SKM-1 (cell line): ENCODE measurements at regions not wholly inside any gene's neighbourhood (a gene's known extent, or its start where the extent isn't known, plus 50 kb on each side); places are given as distances from the start of the nearest gene placed in this dataset.

Source experiments
- DNase-seq: peaks from one replicate; lab custom pipeline; 2025; ENCODE audit not compliant: unreplicated experiment; lab: John Stamatoyannopoulos, UW

GRCh38 chr9:113781381-113781780, 94.7 kb upstream of the ZNF618 start:
- DNase-seq: no peak

DNA sequence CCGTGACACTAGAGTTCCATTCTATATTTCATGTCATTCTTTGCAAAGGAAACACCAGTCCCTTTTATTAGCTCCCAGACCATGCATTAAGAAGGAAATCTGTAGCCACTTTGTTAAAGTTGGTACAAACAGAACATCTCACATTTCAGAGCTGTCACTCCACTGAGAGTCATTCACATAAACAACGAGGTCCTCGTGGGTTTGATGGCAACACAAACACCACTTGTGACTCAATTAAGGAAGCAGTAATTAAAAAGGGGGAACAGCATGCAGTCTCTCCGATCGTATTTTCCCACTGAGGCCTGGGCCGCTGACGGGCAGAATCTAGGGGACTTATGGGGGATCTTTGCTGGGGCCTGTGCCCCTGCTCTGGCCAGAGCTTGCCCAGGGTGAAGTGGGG, 94.2 kb upstream of the ZNF618 start:
- DNase-seq: no peak

DNA sequence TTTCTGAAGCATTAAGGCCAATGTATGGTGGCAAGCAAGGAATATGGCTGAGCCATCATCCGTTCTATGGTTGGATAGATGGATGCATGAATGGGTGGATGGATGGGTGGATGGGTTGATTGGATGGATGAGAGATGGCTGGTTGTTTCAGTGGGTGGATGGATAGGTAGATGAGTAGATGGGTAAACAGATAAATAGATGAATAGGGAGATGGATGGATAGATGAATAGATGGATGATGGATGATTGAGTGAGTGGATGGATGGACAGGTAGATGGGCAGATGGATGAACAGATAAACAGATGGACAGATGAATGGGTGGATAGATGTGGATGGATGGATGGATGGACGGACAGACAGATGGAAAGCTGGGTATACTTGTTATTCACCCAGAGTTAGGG, 92.6 kb upstream of the ZNF618 start:
- no peak for DNase-seq

GRCh38 chr9:113785334-113785733, 90.8 kb upstream of the ZNF618 start:
- DNase-seq: no peak

DNA sequence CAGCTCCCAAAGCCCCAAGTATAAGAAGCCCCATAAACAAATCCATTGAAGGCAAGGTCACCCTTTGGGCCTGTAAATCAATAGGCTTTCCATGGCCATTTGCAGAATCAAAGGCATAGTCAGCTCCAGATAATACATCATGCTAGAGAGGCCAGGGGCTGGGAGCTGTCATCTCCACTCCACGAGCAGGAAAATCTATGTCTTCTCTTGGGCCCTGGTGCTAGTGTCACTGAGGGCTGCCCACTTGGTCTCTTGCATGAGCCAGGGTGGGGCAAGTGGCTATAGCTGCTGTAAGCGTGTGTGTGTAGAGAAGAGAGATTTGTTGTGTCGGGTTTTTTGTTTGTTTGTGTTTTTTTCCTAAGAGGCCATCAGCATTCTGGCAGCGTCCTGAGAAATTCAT, 90.0 kb upstream of the ZNF618 start:
- DNase-seq: no peak

DNA sequence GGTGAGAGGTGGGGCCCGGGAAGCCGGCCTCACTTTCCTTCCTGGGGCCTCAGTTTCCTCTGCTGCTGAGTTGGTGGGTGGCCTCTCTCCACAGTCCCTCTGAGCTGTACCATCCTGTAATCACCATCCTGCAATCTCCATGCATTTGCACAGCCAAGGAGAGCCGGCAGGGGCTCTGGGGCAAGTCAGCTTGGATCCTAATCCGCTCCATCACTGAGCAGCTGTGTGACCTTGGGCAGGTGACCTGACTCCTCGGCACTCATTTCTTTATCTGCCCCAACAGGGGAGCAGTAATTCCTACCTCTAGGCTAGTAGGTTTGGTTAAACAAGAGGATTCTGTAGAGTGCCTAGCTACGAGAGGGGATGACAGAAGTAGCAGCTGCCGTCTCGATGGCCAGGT, 88.2 kb upstream of the ZNF618 start:
- no peak for DNase-seq

- no peak for DNase-seq
These were observed 87.3 kb upstream of the ZNF618 start for GRCh38 chr9:113788616-113789330.

- no peak for DNase-seq
These were observed 86.0 kb upstream of the ZNF618 start for GRCh38 chr9:113790093-113790492.

DNA sequence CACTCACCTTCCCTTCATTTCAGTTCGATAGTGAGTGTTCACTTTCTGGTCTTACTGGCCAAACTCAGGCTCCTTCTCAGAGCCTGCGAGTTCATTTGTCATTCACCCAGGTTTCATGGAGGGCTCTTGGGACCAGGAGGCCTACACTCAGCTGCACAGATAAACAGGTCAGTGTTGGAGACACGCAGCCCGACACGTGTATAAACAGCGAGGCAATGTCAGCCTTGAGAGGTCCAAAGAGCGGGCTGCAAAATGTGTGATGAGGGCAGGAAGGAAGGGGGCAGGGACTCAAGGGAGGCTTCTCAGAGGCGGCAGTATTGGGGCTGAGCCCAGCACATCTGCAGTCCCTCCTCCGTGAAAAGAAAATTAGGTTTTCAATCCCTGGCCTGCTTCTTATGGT, 82.6 kb upstream of the ZNF618 start:
- no peak for DNase-seq

GRCh38 chr9:113794721-113795120, 81.4 kb upstream of the ZNF618 start:
- no peak for DNase-seq

DNA sequence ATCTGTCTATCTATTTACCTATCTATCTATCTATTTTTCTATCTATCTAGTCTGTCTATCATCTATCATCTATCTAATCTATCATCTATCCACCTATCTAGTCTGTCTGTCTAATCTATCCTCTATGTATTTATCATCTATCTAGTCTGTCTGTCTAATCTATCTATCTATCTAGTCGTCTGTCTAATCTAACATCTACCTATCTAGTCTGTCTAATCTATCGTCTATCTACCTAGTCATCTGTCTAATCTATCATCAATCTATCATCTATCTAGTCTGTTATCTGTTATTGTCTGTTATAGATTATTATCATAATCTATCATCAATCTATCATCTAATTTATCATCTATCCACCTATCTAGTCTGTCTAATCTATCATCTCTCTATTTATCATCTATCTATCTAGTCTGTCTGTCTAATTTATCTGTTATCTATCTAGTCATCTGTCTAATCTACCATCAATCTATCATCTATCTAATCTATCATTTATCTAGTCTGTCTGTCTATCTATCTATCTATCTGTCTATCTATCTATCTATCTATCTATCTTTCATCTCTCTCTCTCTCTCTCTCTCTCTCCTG, 80.2 kb upstream of the ZNF618 start:
- DNase-seq: no peak

DNA sequence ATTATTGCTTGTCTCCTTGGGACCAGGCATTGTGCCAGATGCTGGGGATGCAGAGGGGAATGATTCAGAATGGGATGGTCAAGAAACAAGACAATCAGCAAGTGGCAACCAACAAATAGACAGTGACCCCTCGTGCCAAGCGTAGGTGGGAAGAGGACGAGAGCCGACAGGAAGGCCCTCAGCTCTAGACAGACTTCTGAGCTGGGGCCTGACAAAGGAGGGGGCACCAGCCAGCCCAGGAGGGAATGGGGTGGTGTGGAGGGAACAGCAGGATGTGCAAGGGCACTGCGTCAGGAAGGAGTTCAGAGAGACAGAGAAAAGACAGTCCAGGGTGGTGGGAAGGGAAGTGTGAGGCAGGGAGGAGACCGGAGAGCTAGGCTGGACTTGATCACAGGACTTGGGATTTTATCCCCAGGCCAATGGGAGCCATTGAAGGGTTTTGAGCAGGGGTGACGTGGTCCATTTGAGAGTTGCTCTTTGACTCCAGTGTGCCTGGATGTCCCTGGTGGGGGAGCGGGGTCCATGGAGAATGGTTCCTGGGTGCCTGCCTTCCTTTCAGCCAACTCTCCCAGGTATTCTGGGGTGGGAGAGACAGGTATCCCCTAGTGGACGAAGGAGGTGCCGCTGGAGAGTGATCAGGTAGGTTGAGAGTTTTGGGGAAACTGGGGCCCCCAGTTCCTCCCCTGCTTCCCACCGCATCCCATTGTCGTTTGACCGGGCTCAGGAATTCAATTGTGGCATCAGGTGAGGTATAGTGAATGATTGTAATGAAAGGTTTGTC, 79.3 kb upstream of the ZNF618 start:
- DNase-seq: no peak

DNA sequence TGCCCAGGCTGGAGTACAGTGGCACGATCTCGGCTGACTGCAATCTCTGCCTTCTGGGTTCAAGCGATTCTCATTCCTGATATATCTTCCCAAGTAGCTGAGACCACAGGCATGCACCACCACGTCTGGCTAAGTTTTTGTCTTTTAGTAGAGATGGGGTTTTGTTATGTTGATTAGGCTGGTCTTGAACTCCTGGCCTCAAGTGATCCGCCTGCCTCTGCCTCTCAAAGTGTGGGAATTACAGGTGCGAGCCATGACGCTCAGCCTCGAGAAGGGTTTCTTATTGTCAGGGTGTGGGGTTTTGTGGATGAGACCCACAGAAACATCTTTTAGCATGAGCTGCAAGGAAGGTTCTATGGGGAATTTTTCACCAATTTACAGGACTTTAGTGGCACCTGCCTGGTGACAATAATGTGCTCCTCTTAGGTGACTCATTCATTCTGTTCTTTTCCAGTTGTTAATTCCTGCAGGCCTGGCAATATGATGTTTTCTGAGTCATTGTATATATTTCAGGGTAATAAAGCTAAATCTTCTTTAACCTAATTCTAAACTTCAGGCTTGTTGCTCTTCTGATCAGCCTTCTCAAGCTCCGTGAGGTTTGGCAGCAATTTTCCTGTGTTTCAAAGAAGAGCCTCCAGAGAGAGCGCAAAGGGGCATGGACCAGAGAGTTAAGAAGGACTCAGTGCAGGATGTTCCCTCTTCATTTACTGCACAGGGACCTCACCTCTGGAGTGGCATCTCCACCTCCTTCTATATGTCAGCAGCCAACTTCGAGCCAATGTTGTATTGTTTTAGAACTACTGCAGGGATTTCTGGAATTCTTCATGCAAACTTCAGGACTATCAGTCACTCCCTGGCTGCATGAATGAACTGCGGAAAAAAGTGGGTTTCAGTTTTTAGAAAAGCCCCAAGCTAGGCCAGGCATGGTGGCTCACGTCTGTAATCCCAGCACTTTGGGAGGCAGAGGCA, 77.8 kb upstream of the ZNF618 start:
- no peak for DNase-seq

DNA sequence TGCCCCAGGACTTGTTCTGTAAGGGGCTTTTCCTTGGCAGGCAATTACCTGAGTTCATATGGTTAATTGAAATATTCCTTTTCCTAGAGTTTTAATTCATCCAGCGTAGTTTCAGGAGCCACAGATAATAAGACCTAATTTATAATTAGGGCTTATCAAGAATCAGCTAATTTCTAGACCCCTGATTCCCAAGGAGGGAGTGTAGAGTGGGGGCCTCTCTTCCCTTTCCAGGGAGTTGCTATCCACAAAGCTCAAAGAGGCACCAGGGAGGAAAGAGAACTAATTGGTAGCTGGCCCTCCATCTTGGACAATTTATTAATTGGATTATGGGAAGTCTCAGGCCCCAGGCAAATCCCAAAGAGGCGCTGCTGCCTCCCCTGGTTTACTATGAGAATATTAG, 75.8 kb upstream of the ZNF618 start:
- no peak for DNase-seq

DNA sequence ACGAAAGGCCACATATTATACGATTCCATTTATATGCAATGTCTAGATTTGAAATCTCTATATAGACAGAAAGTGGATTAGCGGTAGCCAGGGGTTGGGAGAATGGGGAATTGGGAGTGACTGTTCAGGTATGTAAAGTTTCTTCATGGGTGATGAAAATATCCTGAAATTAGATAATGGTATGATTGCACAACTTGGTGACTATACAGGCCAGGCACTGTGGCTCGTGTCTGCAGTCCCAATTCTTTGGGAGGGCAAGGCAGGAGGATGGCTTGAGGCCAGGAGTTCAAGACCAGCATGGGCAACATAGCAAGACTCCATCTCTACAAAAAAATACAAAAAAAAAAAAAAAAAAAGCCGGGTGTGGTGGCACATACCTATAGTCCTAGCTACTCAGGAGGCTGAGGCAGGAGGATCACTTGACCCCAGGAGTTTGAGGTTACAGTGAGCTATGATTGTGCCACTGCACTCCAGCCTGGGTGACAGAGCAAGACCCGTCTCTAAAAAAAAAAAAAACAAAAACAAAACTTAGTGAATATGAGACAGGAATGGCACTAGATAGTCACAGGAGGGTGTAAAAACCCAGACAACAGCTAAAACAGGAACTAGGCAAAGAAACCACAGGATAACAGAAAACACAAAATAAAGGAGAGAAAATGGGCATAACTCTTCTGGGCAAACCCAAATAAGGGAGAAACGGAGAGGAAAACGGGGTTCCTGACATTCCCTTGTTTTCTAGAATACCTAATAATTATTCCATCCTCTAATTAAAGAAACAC, 72.1 kb upstream of the ZNF618 start:
- no peak for DNase-seq

- no peak for DNase-seq
These were observed 70.5 kb upstream of the ZNF618 start for GRCh38 chr9:113805486-113806132.

DNA sequence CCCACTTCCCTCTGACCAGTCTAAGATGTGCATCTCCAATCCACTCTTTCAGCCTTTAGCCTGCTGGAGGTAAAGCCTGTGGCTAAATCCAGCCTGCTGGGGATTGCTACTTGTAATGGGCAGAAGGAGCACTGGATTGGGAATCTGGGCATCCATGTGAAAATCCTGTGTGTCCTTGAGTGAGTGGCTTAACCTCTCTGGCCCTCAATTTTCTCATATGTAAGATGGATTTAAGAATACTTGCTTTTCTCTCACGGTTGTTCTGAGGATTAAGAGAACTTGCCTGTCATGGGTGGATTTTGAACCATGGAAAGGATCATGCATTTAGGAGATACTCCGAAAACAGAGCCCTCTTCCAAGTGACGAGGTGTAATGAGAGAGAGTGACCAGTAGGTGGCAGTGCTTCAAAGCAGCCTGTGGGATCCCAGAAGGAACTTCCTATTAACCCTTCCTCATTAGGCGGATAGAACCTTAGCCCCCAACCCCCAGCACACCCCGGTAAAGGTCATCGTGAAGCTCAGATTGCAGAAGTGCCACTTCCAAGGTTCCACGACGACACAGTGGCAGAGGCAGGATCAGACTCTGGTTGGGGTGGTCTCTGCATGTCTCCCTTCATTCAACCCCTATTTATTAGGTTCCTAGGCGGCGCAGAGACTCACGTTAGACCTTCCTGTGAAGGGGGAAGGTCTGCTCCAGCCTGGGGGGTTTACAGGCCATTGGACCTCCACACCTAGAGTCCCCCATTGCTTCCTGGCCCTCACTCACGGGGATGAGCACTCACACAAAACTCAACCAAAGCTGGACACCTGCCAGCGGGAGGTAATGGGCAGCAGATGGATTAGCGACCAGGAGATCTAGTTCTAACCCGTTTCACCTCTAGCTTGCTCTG, 68.7 kb upstream of the ZNF618 start:
- no peak for DNase-seq

GRCh38 chr9:113808391-113809358, 67.4 kb upstream of the ZNF618 start:
- DNase-seq: no peak
